HG03095 (cell line): ENCODE measurements at regions not wholly inside any gene's neighbourhood (a gene's known extent, or its start where the extent isn't known, plus 50 kb on each side); places are given as distances from the start of the nearest gene placed in this dataset.
"Not testable (repeated sequence)": the region's sequence is repeated elsewhere in the genome, so short reads cannot be mapped to it uniquely, and the experiment has no call there.

Source experiments
- ATAC-seq: cut with Tn5 transposase; IDR thresholded peaks from one replicate; pipeline ENCODE4 v1.9.1; 2021; ENCODE audit warnings: moderate library complexity; ENCODE audit not compliant: unreplicated experiment

GRCh38 chr11:134500621-134501020 lies 88.6 kb upstream of the B3GAT1 start:
- no peak for ATAC-seq

GRCh38 chr11:134499990-134500389 lies 87.9 kb upstream of the B3GAT1 start:
- ATAC-seq: no peak

GRCh38 chr11:134498326-134499139 lies 86.5 kb upstream of the B3GAT1 start:
- ATAC-seq: no peak

- no peak for ATAC-seq
Observed at GRCh38 chr11:134497586-134497985, 85.5 kb upstream of the B3GAT1 start.

- ATAC-seq: not testable (repeated sequence)
Observed at GRCh38 chr11:134496058-134496457, 84.0 kb upstream of the B3GAT1 start.

GRCh38 chr11:134494395-134494794 lies 82.4 kb upstream of the B3GAT1 start:
- ATAC-seq: not testable (repeated sequence)

- not testable (repeated sequence) for ATAC-seq
Observed at GRCh38 chr11:134492411-134492810, 80.4 kb upstream of the B3GAT1 start.

GRCh38 chr11:134489728-134490127 lies 77.7 kb upstream of the B3GAT1 start:
- no peak for ATAC-seq

GRCh38 chr11:134488913-134489312 lies 76.9 kb upstream of the B3GAT1 start:
- ATAC-seq: no peak

GRCh38 chr11:134488512-134488911 lies 76.5 kb upstream of the B3GAT1 start:
- no peak for ATAC-seq

GRCh38 chr11:134487696-134488095 lies 75.7 kb upstream of the B3GAT1 start:
- ATAC-seq: no peak

GRCh38 chr11:134486704-134487103 lies 74.7 kb upstream of the B3GAT1 start:
- no peak for ATAC-seq

- no peak for ATAC-seq
Observed at GRCh38 chr11:134486106-134486505, 74.1 kb upstream of the B3GAT1 start.

- ATAC-seq: no peak
Observed at GRCh38 chr11:134485316-134485715, 73.3 kb upstream of the B3GAT1 start.

- ATAC-seq: no peak
Observed at GRCh38 chr11:134483857-134484256, 71.8 kb upstream of the B3GAT1 start.

GRCh38 chr11:134483291-134483690 lies 71.2 kb upstream of the B3GAT1 start:
- no peak for ATAC-seq

GRCh38 chr11:134482865-134483264 lies 70.8 kb upstream of the B3GAT1 start:
- no peak for ATAC-seq

- no peak for ATAC-seq
Observed at GRCh38 chr11:134481933-134482527, 70.0 kb upstream of the B3GAT1 start.

- no peak for ATAC-seq
Observed at GRCh38 chr11:134481135-134481534, 69.1 kb upstream of the B3GAT1 start.

- no peak for ATAC-seq
Observed at GRCh38 chr11:134480136-134480712, 68.2 kb upstream of the B3GAT1 start.

GRCh38 chr11:134479206-134480135 lies 67.4 kb upstream of the B3GAT1 start:
- ATAC-seq: no peak
